HG03159 (cell line): ENCODE measurements at regions not wholly inside any gene's neighbourhood (a gene's known extent, or its start where the extent isn't known, plus 50 kb on each side); places are given as distances from the start of the nearest gene placed in this dataset.

Experiments
- ATAC-seq: cut with Tn5 transposase; IDR thresholded peaks from one replicate; pipeline ENCODE4 v1.9.1; 2021; ENCODE audit warnings: mild to moderate bottlenecking, moderate library complexity; ENCODE audit not compliant: unreplicated experiment

DNA sequence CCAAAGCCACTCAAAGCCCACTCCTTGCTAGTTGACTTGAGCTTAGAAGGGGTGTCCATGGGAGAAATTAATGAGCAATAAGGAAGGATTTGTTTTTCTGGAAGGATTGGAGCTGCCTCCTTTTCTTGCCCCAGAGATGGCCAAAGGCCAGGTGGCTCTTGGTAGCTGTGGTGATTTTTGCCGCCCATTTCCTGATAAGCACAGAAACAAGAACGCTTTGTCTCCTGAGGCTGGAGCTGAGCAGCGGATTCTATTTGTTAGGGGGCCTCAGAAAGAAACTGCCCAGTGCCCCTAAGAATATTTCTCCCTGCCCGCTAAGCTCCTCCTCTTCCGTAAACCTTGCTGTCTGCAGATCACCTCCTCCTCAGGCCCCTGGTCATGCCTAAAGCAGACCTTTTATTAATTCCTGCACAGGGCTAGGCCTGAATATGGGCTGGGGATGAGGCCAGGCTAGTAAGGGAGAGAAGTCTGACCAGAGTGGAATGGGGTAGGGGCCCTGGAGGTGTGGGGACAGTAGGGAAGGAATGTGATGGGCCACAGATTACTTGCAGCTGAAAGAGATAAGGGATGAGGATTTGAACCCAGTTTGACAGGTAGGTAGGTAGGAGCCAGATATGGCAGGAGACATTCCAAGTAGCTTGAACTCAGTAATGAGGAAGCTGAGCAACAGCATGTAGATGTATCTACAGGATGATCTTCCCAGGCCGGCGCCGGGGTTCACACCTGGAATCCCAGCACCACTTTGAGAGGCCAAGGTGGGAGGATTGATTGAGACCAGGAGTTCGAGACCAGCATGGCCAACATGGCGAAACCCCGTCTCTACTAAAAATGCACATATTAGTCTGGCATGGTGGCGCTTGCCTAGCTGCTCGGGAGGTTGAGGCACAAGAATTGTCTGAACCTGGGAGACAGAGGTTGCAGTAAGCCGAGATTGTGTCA lies 71.2 kb upstream of the NAA20 start:
- no peak for ATAC-seq

- ATAC-seq: peak; percentile 66
Measured at GRCh38 chr20:19947611-19948264, 69.4 kb upstream of the NAA20 start.

DNA sequence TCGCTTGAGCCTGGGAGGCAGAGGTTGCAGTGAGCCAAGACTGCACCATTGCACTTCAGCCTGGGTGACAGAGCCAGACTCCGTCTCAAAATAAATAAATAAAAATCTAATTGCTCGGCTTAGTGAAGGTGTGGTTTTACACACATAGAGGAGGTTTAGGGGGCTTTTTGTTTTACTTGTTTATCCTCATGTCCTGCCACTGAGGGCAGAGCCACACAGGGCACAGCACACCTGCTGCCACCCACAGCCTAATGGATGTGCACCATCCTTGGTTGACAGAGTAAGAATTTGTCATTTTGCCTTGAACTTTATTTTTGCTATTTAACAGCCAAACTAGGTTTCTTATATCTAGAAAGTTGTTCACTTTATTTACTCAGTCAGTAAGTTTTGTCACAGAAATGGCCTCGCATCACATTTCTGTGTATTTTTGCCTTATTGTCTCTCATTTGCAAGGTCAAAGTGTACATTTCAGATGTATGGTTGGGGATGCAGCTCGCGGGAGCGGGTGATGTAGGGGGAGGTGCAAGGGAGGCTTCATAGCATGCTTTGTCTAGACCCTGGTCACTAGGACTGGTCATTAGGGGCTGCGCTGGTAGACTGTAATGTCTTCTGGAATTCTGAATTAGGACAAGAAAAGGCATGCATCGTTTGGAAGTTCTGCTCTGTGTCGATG lies 67.8 kb upstream of the NAA20 start:
- no peak for ATAC-seq

DNA sequence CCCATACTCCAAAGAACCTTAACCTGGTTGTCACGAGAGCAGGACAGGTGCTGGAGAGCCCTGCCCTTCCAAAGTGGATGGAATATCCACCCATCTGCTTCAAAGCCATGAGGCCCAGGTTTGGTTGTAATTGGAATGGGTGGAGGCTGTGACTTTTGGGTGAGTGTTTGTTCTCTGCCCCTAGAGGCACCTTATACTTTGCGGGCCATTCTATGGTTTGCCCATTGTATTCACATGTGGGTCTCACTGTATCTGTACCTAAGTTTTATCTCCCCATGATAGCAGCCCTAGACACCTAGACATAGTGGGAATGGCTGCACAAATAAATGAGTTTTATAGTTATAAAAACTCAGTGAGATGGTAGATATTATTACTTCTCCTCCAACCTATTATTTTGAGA lies 67.1 kb upstream of the NAA20 start:
- no peak for ATAC-seq

DNA sequence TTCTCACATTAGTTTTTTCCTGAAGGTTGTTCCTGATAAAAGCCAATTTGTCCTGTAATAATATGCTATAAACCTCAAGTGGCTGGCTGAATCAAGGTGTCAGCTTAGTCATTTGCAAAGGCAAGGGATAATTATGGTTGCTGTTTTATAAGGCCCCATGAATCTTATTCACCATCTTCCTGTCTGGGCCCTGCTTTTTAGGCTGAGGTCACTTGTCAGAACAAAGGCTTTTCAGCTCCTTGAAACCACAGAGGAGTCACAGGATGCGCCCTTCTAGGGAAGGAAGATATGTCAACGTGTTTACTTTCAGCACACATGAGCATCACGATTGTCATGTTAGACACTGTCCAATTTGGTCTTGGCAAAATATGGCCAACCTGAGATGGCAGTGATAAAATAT lies 64.8 kb upstream of the NAA20 start:
- no peak for ATAC-seq

GRCh38 chr20:19953606-19954005 lies 63.6 kb upstream of the NAA20 start:
- no peak for ATAC-seq

- no peak for ATAC-seq
Measured at GRCh38 chr20:19956976-19957375, 60.2 kb upstream of the NAA20 start.

- ATAC-seq: no peak
Measured at GRCh38 chr20:19958219-19958618, 58.9 kb upstream of the NAA20 start.

DNA sequence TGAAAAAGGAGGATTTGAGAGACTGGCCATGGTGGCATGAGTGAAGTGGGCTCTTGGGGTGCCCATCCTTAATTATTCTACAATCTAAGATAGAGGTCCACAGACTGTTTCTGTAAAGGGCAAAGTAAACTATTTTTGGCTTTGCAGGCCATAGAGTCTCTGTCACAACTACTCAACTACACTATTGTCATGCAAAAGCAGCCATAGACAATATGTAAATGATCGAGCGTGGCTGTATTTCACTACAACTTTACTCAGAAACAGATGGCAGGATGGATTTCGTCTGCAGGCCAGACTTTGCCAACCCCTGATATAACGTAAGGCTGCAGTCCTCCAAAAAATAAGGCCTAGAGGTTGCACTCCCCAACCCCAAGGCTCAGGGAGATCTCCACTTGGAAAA lies 58.2 kb upstream of the NAA20 start:
- ATAC-seq: no peak

- no peak for ATAC-seq
Measured at GRCh38 chr20:19960745-19961144, 56.4 kb upstream of the NAA20 start.

- ATAC-seq: no peak
Measured at GRCh38 chr20:19961293-19961692, 55.9 kb upstream of the NAA20 start.

DNA sequence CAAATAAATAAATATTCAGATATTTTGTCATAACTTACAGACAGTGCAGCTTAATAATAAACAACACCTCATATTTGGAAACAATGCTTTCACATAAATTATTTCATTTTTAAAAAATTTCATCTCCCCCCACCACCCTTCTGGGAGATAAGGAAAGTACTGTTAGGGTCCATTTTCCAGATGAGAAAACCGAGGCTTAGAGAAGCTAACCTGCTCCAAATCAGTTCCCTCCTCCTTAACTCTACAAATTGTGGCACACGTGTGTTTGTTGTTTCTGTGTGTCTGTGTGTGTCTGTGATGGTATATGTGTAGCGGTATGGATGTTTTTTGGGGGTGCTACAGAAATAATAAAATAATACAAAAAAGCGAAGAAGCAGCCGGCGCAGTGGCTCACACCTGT lies 54.2 kb upstream of the NAA20 start:
- ATAC-seq: no peak

GRCh38 chr20:19964289-19965265 lies 52.6 kb upstream of the NAA20 start:
- ATAC-seq: no peak

GRCh38 chr20:19966840-19967239 lies 50.3 kb upstream of the NAA20 start:
- no peak for ATAC-seq
